Neural crest cell (in vitro differentiated cells): ENCODE measurements at regions not wholly inside any gene's neighbourhood (a gene's known extent, or its start where the extent isn't known, plus 50 kb on each side); places are given as distances from the start of the nearest gene placed in this dataset.

ENCODE experiments used
- DNase-seq: peaks from one replicate; pipeline ENCODE4 v3.0.0; 2021; ENCODE audit warnings: low read depth, mixed read lengths, low spot score
- H3K27ac Mint-ChIP-seq: one replicate; pipeline ENCODE4 v1.8.0; 2021; ENCODE audit warnings: mild to moderate bottlenecking, mixed read lengths; ENCODE audit not compliant: unreplicated experiment
- H3K27me3 Mint-ChIP-seq: 2 replicates; pipeline ENCODE4 v1.8.0; 2021; ENCODE audit warnings: low read depth, mild to moderate bottlenecking, mixed read lengths
- H3K36me3 Mint-ChIP-seq: 2 replicates; pipeline ENCODE4 v1.8.0; 2021; ENCODE audit warnings: low read depth, mild to moderate bottlenecking, mixed read lengths
- H3K4me1 Mint-ChIP-seq: 2 replicates; pipeline ENCODE4 v1.8.0; 2021; ENCODE audit warnings: mixed read lengths
- H3K4me3 Mint-ChIP-seq: one replicate; pipeline ENCODE4 v1.8.0; 2021; ENCODE audit warnings: mild to moderate bottlenecking, mixed read lengths
- H3K9me3 Mint-ChIP-seq: 2 replicates; pipeline ENCODE4 v1.8.0; 2021; ENCODE audit warnings: mixed read lengths
- TF ChIP-seq, protein P1 (sequence below): fragments of 200-600 bp; sonication (generic); conservative IDR thresholded peaks from 2 replicates; pipeline ENCODE4 v1.5.0; 2021; ENCODE audit warnings: antibody characterized with exemption, mild to moderate bottlenecking

DNA sequence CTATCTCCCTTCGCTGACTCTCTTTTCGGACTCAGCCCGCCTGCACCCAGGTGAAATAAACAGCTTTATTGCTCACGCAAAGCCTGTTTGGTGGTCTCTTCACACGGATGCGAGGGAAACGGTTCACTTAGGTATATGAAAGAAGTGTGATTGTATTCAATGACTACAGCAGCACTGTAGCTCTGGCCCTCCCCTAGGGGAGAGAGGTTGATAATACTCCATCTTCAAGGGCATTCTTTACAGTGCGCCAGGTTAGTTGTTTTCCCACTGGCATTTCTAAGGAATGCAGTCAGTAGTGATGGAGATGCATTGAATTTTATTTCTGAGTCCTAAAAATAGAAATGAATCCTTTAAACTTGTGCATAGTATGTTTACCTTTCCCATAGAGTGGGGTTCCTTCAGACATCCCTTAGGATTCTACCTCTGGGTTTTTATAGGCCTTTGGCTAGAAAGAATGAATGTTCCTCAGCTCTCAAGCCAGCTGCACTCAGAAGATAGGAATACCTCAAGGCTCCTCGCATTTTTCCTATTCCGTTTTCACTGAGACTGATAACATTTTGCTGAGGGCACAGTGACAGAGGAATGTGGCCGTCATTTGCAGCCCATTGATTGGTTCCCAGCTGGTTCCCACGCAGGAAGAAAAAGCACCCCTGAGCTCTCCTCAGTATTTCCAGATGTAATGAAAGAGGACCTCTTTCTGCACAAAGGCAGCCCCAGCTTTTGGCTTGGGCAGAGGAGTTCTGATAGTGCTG, 131.8 kb upstream of the C2CD4B start:
- Mint-ChIP-seq H3K4me1 (no peaks in the 10 kb centered on the region), H3K36me3 (no peaks in the 10 kb centered on the region), H3K27me3 (peaks cover 22% of the 10 kb centered on the region), H3K27ac (no peak overlapping the region), H3K4me3 (no peak overlapping the region), H3K9me3 (peaks cover 9% of the 10 kb centered on the region)
- TF ChIP-seq, protein P1, sequence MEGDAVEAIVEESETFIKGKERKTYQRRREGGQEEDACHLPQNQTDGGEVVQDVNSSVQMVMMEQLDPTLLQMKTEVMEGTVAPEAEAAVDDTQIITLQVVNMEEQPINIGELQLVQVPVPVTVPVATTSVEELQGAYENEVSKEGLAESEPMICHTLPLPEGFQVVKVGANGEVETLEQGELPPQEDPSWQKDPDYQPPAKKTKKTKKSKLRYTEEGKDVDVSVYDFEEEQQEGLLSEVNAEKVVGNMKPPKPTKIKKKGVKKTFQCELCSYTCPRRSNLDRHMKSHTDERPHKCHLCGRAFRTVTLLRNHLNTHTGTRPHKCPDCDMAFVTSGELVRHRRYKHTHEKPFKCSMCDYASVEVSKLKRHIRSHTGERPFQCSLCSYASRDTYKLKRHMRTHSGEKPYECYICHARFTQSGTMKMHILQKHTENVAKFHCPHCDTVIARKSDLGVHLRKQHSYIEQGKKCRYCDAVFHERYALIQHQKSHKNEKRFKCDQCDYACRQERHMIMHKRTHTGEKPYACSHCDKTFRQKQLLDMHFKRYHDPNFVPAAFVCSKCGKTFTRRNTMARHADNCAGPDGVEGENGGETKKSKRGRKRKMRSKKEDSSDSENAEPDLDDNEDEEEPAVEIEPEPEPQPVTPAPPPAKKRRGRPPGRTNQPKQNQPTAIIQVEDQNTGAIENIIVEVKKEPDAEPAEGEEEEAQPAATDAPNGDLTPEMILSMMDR: no peak
- no peak for DNase-seq

DNA sequence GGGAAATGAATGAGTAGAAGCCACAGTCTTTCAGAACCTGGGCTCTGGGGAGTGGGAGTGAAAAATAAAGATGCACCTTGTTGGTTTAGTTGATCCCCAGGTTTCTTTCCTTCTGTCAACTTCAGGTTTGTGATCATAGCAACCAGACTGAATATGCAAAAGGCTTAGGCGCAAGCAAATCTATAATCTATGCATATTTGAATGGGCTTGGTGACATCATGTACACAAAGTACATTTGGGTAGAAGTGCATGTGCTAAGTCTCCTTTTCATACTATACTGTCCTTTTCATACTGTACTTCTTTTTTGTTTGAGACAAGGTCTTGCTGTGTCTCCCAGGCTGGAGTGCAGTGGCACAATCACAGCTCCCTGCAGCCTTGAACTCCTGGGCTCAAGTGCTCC, 132.4 kb upstream of the C2CD4B start:
- Mint-ChIP-seq H3K27me3 (peaks cover 25% of the 10 kb centered on the region), H3K36me3 (no peaks in the 10 kb centered on the region), H3K4me3 (no peak overlapping the region), H3K4me1 (no peaks in the 10 kb centered on the region), H3K9me3 (peaks cover 6% of the 10 kb centered on the region), H3K27ac (no peak overlapping the region)
- DNase-seq: no peak
- TF ChIP-seq, protein P1: no peak

DNA sequence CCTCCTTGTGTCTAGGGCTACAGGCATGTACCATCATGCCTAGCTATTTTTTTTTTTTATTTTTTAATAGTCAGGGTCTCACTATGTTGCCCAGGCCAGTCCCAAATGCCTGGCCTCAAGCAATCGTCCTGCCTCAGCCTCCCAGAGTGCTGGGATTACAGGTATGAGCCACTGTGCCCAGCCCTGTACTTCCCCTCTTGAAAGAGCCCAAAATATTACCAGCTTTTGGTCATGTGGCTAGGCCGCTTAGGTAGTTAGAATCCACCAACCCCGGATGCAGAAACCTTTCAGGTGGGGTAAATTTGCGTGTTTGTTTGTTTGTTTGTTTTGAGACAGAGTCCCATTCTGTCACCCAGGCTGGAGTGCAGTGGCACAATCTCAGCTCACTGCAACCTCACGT, 132.8 kb upstream of the C2CD4B start:
- Mint-ChIP-seq H3K4me1 (no peaks in the 10 kb centered on the region), H3K27ac (no peak overlapping the region), H3K4me3 (no peak overlapping the region), H3K9me3 (peaks cover 6% of the 10 kb centered on the region), H3K27me3 (peaks cover 25% of the 10 kb centered on the region), H3K36me3 (no peaks in the 10 kb centered on the region)
- TF ChIP-seq, protein P1: no peak
- no peak for DNase-seq

DNA sequence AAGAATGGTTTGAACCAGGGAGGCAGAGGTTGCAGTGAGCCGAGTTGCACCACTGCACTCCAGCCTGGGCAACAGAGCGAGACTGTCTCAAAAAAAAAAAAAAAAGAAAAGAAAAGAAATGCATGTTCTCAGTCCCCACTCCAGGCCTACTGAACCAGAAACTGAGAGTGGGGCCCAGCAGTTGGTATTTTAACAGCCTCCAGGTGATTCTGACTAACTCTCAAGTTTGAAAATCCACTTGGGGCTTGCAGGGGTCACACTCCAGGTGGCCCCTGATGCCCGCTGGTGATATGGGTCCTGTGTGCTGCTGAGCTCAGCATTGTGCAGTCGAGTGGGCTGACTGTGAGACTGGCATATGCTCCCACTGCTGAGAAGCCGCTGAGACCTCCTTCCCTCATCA, 133.7 kb upstream of the C2CD4B start:
- DNase-seq: no peak
- Mint-ChIP-seq H3K36me3 (no peaks in the 10 kb centered on the region), H3K9me3 (peaks cover 6% of the 10 kb centered on the region), H3K4me1 (no peaks in the 10 kb centered on the region), H3K4me3 (no peak overlapping the region), H3K27ac (no peak overlapping the region), H3K27me3 (peaks cover 21% of the 10 kb centered on the region)
- TF ChIP-seq, protein P1: no peak

DNA sequence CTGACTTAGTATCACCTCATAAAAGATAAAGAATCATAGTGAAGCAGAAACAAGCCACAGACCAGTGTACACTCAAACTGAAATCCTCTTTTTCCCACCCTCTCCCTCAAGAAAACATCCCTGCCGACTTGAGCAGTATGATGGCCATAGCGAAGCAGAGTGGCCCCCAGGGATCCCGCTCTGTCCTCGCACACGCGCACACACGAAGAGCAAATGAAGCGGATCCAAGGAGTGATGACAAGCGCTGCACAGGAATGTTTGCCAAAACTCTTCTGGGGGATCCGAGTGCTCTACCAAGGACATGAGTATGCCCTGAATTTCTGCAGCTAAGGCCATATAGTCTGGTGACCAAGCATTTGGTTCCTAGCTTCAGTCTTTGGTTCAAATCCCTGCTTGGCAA, 134.5 kb upstream of the C2CD4B start:
- H3K36me3 Mint-ChIP-seq: no peaks in the 10 kb centered on the region
- H3K4me1 Mint-ChIP-seq: no peaks in the 10 kb centered on the region
- TF ChIP-seq, protein P1: no peak
- peaks cover 18% of the 10 kb centered on the region for H3K27me3 Mint-ChIP-seq
- no peak overlapping the region for H3K27ac Mint-ChIP-seq
- H3K9me3 Mint-ChIP-seq: peaks cover 2% of the 10 kb centered on the region
- no peak overlapping the region for H3K4me3 Mint-ChIP-seq
- no peak for DNase-seq
